ENCODE measurements at regions not wholly inside any gene's neighbourhood (a gene's known extent, or its start where the extent isn't known, plus 50 kb on each side); places are given as distances from the start of the nearest gene placed in this dataset.

DNA sequence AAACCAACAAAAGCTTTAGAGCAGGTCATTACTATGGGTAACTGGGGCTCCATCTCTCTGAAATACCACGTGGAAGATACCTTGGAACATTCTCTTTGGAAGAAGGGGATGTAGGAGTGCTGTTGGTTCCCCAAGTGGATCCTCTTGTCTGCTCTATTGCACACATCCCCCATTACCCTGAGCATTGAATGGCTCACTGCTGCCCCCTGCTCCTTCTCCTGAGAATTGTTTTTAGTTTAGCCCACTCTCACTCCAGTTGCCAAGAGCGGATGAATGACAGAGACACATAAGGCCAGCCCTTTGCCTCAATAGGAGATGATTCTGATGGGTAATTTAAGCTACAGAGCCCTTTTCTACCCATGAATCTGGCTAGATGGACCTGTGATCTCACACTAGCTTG is 135.6 kb upstream of the SUCLG2 start:
- TF ChIP-seq GATA3 (IDR thresholded peaks at IDR 0.05; ENCODE audit: low read depth, low read length) (no peak), GATA2 (IDR thresholded peaks at IDR 0.05; ENCODE audit: low read depth, low read length) (no peak)
